HFFc6 (cell line): ENCODE measurements at regions not wholly inside any gene's neighbourhood (a gene's known extent, or its start where the extent isn't known, plus 50 kb on each side); places are given as distances from the start of the nearest gene placed in this dataset.

Experiments
- DNase-seq: peaks from one replicate; pipeline ENCODE4 v3.0.0-alpha.2; 2018
- H3K27ac Mint-ChIP-seq: 2 replicates; pipeline ENCODE4 v1.8.0; 2020; ENCODE audit warnings: mild to moderate bottlenecking, mixed read lengths
- H3K27me3 Mint-ChIP-seq: 2 replicates; pipeline ENCODE4 v1.8.0; 2021; ENCODE audit warnings: mild to moderate bottlenecking, moderate library complexity, mixed read lengths; ENCODE audit not compliant: insufficient read depth
- H3K36me3 Mint-ChIP-seq: 2 replicates; pipeline ENCODE4 v1.8.0; 2021; ENCODE audit warnings: low read depth, mixed read lengths
- H3K4me1 Mint-ChIP-seq: 2 replicates; pipeline ENCODE4 v1.8.0; 2020; ENCODE audit warnings: low read depth, mixed read lengths
- H3K4me3 Mint-ChIP-seq: 2 replicates; pipeline ENCODE4 v1.8.0; 2020; ENCODE audit warnings: mild to moderate bottlenecking, moderate library complexity, mixed read lengths
- H3K9me3 Mint-ChIP-seq: 2 replicates; pipeline ENCODE4 v1.8.0; 2020; ENCODE audit warnings: mild to moderate bottlenecking, mixed read lengths
- CTCF ChIP-seq: fragments of 200-600 bp; sonication (generic); IDR thresholded peaks from 2 replicates; pipeline ENCODE4 v1.5.0; 2021; ENCODE audit warnings: antibody characterized with exemption, mild to moderate bottlenecking

- no peak for DNase-seq
- no peak for TF ChIP-seq CTCF
- no peaks in the 10 kb centered on the region for H3K36me3 Mint-ChIP-seq
- no peaks in the 10 kb centered on the region for H3K4me1 Mint-ChIP-seq
- no peak overlapping the region for H3K27ac Mint-ChIP-seq
- no peaks in the 10 kb centered on the region; the same call in 1 of the 2 replicates for H3K27me3 Mint-ChIP-seq
- H3K4me3 Mint-ChIP-seq, result no peak overlapping the region
- no peaks in the 10 kb centered on the region for H3K9me3 Mint-ChIP-seq
These were observed 948.1 kb downstream of the KCNJ2 start for GRCh38 chr17:71117466-71117865.

- DNase-seq, result no peak
- Mint-ChIP-seq H3K27ac (no peak overlapping the region), H3K36me3 (no peaks in the 10 kb centered on the region), H3K4me3 (no peak overlapping the region), H3K4me1 (no peaks in the 10 kb centered on the region), H3K9me3 (no peaks in the 10 kb centered on the region), H3K27me3 (no peaks in the 10 kb centered on the region; the same call in 1 of the 2 replicates)
- peak; percentile 69 for TF ChIP-seq CTCF
These were observed 948.7 kb downstream of the KCNJ2 start for GRCh38 chr17:71118039-71118438.

- Mint-ChIP-seq H3K27me3 (peaks cover 3% of the 10 kb centered on the region), H3K4me1 (no peaks in the 10 kb centered on the region), H3K36me3 (no peaks in the 10 kb centered on the region), H3K4me3 (no peak overlapping the region), H3K9me3 (no peaks in the 10 kb centered on the region), H3K27ac (no peak overlapping the region)
- no peak for DNase-seq
- no peak for TF ChIP-seq CTCF
These were observed 958.1 kb downstream of the KCNJ2 start for GRCh38 chr17:71127416-71127815.

- no peak for DNase-seq
- Mint-ChIP-seq H3K9me3 (no peaks in the 10 kb centered on the region), H3K4me1 (no peaks in the 10 kb centered on the region), H3K27ac (no peak overlapping the region), H3K36me3 (no peaks in the 10 kb centered on the region), H3K4me3 (no peak overlapping the region), H3K27me3 (peaks cover 2% of the 10 kb centered on the region; the same call in 1 of the 2 replicates)
- TF ChIP-seq CTCF, result no peak
These were observed 973.0 kb downstream of the KCNJ2 start for GRCh38 chr17:71142333-71142732.

- no peak overlapping the region for H3K27ac Mint-ChIP-seq
- H3K4me1 Mint-ChIP-seq, result no peaks in the 10 kb centered on the region
- no peaks in the 10 kb centered on the region for H3K36me3 Mint-ChIP-seq
- H3K27me3 Mint-ChIP-seq, result peaks cover 1% of the 10 kb centered on the region; the same call in 1 of the 2 replicates
- no peak overlapping the region for H3K4me3 Mint-ChIP-seq
- no peaks in the 10 kb centered on the region for H3K9me3 Mint-ChIP-seq
- no peak for DNase-seq
- TF ChIP-seq CTCF, result no peak
These were observed 975.3 kb upstream of the SOX9 start for GRCh38 chr17:71145486-71145885.

GRCh38 chr17:71147906-71148305 is 972.9 kb upstream of the SOX9 start:
- Mint-ChIP-seq H3K4me1 (no peaks in the 10 kb centered on the region), H3K9me3 (no peaks in the 10 kb centered on the region), H3K27ac (no peak overlapping the region), H3K36me3 (no peaks in the 10 kb centered on the region), H3K27me3 (peaks cover 1% of the 10 kb centered on the region; the same call in 1 of the 2 replicates), H3K4me3 (no peak overlapping the region)
- no peak for TF ChIP-seq CTCF
- DNase-seq, result no peak
